ENCODE measurements at regions not wholly inside any gene's neighbourhood (a gene's known extent, or its start where the extent isn't known, plus 50 kb on each side); places are given as distances from the start of the nearest gene placed in this dataset.

GRCh38 chr15:95368755-95369601 lies 961.5 kb upstream of the NR2F2 start:
- TF ChIP-seq CTCF (IDR thresholded peaks at IDR 0.05), result no peak

- no peak for TF ChIP-seq CTCF (IDR thresholded peaks at IDR 0.05)
These were observed 960.2 kb upstream of the NR2F2 start for GRCh38 chr15:95370291-95370690.

GRCh38 chr15:95371664-95372063 lies 958.8 kb upstream of the NR2F2 start:
- no peak for TF ChIP-seq CTCF (IDR thresholded peaks at IDR 0.05)

GRCh38 chr15:95375281-95375680 lies 955.2 kb upstream of the NR2F2 start:
- TF ChIP-seq CTCF (IDR thresholded peaks at IDR 0.05), result no peak

- no peak for TF ChIP-seq CTCF (IDR thresholded peaks at IDR 0.05)
These were observed 953.1 kb upstream of the NR2F2 start for GRCh38 chr15:95377258-95377852.

- TF ChIP-seq CTCF (IDR thresholded peaks at IDR 0.05), result no peak
These were observed 936.1 kb upstream of the NR2F2 start for GRCh38 chr15:95394186-95395067.

GRCh38 chr15:95400428-95400827 lies 930.1 kb upstream of the NR2F2 start:
- TF ChIP-seq CTCF (IDR thresholded peaks at IDR 0.05), result no peak
